Fibroblast of skin of scalp (primary cell): ENCODE measurements at regions not wholly inside any gene's neighbourhood (a gene's known extent, or its start where the extent isn't known, plus 50 kb on each side); places are given as distances from the start of the nearest gene placed in this dataset.
"Not testable (repeated sequence)": the region's sequence is repeated elsewhere in the genome, so short reads cannot be mapped to it uniquely, and the experiment has no call there.

ENCODE experiments used
- DNase-seq: peaks from one replicate; pipeline ENCODE4 v3.0.0-alpha.2; 2013

DNA sequence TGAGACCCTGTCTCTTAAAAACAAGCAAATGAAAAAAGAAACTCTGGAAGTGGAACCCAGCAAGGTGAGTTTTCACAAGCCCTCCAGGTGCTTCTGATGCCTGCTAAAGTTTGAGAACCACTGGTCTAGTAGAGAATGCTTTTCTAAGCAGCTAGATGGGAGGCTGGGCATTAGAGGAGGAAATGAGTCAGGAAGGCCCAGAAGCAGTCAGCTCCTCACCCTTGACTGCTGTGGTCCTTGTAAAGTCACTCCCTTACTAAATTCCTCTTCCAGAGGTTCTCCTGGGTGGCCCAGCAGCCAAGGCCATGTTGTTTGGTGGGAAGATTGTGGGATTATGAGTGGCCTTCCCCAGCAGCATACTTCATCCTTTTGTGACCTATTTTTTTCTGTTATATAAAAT is 52.0 kb upstream of the FYN start:
- DNase-seq, result peak; percentile 87

- no peak for DNase-seq
Measured at GRCh38 chr6:111926731-111927302, 53.6 kb upstream of the FYN start.

DNA sequence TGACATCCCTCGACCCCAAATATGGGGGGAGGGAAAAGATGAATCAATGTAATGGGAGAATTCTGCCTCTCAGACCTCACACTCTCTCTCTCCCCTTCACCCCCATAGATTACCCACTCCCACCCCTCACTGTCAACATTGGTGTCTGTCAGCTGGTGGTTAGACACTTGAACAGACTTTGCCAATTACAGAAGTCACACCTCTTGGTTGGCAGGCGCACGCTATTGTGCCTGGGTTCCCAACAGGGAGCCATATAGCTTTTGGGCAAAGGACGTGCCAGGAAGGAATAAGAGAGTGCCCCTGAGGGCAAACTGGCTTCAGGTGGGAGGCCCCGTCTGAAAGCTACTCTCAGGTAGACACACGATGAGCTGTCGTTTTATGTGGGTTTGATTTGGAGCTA is 54.1 kb upstream of the FYN start:
- no peak for DNase-seq

DNA sequence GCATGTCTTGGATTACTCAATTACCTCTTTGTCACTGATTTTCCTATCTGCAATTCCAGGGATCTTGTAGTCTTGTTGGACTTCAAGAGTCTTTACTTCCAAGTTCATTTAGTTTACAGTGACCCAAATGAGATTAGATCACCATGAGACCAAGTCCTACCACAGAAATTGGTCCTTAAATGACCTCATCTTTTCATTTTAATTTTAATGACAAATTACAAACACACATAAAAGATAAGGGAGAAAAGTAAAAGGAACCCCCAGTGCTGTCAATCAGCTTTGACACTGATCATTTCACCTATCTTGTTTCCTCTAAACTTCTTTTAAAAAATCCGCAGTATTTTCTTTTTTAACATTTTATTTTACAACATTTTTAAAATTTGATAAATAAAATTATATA is 54.9 kb upstream of the FYN start:
- DNase-seq, result no peak

- DNase-seq, result not testable (repeated sequence)
Measured at GRCh38 chr6:111934611-111935010, 61.4 kb upstream of the FYN start.

DNA sequence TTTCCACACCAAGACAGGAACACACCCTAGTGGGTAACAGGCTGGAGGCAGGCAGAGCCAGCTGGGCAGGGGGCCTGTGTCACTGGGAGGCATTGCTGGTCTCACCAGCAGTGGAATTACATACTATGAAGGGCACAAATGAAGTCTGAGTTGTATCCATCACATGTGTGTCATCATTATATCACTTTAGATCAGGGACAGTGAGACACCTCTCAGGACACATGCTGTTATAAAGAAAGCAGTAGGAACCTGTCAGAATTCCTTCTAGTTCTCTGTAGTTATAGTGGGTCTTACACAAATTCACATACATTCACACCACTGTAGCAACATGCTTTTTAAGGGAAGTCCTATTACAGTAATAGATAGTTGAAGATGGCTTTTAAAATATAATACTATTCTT is 63.5 kb upstream of the FYN start:
- no peak for DNase-seq

- DNase-seq, result peak; percentile 77
Measured at GRCh38 chr6:111938710-111939109, 65.5 kb upstream of the FYN start.

DNA sequence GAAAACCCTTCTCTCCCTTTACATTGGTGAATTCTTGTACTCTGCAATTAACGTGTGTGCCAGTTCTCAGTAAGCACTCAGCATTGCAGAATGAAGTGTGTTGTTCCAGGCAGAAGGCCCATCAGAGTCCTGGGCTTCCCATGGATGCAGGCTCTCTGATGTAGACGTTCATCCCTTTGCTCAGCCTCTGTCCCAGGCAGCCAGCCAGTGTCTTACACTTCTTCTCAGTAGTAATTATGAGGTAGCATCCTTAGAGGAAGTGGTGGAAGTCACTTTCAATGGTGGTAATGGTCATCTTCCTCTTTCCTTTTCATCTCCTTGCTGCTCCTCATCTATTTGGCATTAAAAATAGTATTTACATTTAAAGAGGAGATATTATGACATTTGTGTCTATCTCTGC is 66.7 kb upstream of the FYN start:
- DNase-seq, result no peak

GRCh38 chr6:111940801-111941200 is 67.5 kb upstream of the FYN start:
- DNase-seq, result no peak

DNA sequence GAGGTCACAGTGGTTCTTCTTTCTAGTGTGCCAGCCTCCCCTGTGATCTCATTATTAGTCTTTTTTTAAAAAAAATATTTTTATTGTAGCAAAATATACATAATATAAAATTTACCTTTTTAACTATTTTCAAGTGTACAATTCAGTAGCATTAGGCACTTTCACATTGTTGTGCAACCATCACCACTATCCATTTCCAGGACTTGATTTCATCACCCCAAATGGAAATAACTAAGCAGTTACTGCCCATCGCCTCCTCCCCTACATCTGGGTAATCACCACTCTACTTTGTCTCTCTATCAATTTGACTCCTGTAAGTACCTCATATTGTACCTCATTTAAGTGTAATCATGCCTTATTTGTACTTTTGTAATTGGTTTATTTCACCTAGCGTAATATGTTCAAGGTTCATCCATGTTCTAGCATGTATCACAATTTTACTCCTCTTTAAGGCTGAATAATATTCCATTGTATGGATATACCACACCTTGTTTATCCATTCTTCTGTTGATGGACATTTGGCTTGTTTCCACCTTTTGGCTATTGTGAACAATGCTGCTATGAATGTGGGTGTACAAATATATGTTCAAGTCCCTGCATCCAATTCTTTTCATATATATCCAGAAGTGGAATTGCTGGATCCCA is 68.6 kb upstream of the FYN start:
- DNase-seq, result no peak

GRCh38 chr6:111942561-111942960 is 69.3 kb upstream of the FYN start:
- DNase-seq, result no peak

DNA sequence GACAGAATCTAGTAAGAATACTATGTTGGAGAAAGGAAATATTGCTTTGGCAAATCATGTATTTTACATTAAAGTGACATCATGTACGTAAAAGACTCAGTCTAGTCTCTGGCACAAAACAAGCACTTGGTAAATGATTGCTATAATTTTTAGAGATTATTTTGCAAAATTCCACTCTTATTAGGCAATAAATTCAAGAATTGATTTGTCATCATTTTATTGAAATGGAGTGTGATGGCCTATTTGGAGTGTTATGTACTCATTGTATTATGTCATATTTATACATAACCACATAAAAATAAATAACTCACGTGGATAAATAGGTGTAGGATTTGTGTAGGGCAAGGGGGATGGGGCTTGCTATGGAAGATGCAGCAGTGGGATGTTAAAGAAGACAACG is 70.0 kb upstream of the FYN start:
- no peak for DNase-seq

DNA sequence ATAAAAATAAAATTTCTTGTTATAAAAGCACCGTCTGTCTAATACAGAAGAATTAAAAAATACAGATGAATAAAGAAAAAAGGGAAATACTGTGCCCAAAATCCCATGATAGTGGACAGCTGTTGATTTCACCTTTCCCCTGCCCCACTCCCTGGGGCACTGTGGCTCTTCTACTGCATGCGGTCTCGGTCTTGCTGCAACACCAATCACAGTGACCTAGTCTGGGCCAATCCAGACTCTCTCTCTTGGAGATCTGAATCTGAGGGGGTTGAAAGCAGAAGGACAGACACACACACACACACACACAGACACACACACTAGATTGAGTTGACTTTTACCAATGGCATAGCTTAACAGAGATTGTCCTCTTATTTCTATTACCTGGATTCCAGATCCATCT is 70.5 kb upstream of the FYN start:
- DNase-seq, result no peak

- no peak for DNase-seq
Measured at GRCh38 chr6:111944541-111944940, 71.3 kb upstream of the FYN start.

DNA sequence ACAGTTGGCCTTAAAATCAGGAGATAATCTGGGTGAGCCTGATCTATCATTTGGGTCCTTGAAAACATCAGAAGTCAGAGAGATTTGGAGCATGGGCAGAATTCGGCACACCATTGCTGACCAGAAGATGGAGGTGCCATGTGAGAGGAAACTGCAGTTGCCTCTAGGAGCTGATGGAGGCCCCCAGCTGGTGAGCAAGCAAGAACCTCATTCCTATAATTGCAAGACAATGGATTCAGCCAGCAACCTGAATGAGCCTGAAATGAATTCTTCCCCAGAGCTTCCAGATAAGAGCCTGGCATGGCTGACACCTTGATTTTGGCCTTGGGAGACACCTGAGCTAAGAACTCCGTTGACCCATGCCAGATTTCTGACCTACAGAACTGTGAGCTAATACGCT is 76.3 kb upstream of the FYN start:
- DNase-seq, result no peak

DNA sequence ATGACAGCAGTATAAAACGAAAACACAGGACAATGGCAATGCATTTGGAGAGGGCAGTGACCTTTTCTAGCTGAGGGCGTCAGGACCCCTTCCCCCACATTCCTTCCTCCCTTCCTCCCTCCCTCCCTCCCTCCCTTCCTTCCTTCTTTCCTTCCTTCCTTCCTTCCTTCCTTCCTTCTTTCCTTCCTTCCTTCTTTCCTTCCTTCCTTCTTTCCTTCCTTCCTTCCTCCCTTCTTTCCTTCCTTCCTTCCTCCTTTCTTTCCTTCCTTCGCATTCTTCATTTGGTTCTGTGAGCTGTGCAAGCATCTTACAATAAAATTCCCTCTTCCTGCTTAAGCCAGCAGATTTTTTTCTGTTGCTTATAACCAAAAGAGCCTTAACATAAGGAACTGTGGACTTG is 76.7 kb upstream of the FYN start:
- DNase-seq, result not testable (repeated sequence)

- DNase-seq, result peak; percentile 59
Measured at GRCh38 chr6:111950661-111951496, 77.6 kb upstream of the FYN start.

DNA sequence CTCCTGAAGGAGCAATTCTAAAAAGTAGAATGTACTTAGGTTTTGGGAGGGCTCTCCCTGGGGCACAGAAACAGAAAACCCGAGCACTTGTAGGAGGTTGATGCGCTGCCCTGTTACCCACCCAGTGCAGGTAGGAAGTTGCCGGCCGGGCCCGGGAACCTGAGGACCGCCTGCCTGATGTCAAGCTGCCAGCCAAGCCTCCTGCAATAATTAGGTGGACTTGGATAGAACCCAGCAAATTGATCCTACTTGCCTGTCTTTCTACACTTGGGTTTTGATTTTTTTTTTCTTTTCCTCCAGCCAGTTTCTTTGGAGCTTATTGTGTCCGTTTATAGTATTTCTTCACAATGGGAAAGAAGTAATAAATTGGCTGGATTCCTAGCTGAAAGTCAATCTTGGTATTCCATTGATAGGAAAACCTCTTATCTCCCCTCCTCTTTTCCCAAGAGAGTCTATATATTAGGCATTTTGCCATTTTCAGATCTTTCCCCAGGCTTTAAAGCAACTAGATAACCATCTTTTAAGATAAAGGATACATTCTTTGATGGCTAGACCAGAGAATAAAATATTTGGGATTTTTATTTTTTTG is 78.3 kb upstream of the FYN start:
- no peak for DNase-seq

- DNase-seq, result no peak
Measured at GRCh38 chr6:111952274-111952673, 79.0 kb upstream of the FYN start.

DNA sequence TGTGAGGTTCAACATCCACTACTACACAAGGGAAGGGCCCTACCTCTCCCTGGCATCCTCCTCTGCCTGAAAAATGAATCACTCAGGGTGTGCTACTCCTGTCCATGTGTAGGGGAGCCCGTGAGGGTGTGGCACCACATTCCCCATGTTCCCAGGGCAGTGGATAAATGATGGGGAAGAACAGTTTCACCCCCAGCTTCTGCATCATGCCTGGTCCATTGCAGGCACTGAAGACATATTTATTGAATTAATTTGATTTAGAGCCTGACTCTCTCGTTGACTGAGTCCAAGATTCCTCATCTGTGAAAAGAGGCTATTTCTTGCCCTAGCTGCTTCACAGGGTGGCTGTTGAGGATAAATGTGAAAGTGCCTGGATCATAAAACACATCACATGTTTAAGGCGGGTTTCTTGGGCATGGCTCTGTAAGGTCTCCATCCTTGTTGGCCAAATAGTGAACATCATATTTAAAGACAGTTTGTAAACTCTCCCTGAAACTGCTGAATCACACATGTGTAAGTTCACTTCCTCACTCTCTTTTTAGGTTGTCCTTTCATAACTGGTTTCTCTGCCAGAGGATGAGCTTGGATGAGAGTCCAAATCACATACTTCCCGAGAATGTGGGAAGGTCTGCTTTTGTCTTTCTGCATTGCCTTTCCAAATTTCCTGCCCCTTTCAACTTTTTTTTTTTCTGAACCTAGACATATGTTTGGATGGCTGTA is 79.7 kb upstream of the FYN start:
- no peak for DNase-seq

- DNase-seq, result no peak
Measured at GRCh38 chr6:111956098-111956497, 82.8 kb upstream of the FYN start.

DNA sequence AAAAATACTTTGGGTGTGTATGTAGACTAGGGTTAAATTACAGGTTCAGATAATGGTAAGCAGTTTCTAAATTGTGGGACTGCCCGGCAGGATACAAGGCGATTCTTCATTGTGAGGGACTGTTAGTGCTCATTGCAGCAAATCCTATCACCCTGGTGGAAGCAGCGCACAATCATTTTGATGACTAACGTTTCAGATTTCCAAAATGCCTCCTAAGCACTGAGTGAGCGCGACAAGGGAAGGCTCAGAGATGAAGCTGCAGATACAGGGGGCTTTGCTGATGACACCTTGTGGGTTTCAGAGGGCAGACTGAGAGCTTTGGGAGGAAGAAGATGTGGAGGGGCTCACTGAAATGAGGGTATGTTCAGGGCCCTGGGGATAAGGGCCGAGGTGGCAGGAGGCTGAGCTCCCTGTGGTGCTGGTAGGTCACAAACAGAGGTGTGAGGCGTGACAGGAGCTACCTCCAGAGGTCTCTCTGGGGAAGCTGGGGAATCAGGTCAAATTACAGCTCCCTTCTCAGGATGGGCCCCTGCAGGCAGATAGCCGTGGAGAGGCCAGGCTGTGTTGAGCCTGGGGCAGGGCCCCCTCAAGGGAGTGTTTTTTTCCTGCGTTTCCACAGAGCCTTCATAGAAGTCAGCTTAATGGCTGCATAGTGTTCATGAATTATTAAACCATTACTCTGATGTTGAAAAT is 84.5 kb upstream of the FYN start:
- no peak for DNase-seq
